Jurkat, Clone E6-1 (cell line): ENCODE measurements at regions not wholly inside any gene's neighbourhood (a gene's known extent, or its start where the extent isn't known, plus 50 kb on each side); places are given as distances from the start of the nearest gene placed in this dataset.

Source experiments
- DNase-seq: peaks from one replicate; pipeline ENCODE4 v3.0.0-alpha.2; 2011; ENCODE audit warnings: low read depth, low spot score
- H3K4me3 ChIP-seq: 2 replicates; pipeline ENCODE4 v1.5.1; 2011; ENCODE audit warnings: mild to moderate bottlenecking, low read length, control low read depth, moderate library complexity

GRCh38 chr6:6512711-6513110, 75.8 kb upstream of the LY86 start:
- H3K4me3 ChIP-seq, result no peak overlapping the region
- DNase-seq, result no peak

- peak; percentile 70 for DNase-seq
- H3K4me3 ChIP-seq, result no peak overlapping the region
These were observed 72.6 kb upstream of the LY86 start for GRCh38 chr6:6515691-6516607.

GRCh38 chr6:6516666-6517458, 71.7 kb upstream of the LY86 start:
- DNase-seq, result no peak
- no peak overlapping the region for H3K4me3 ChIP-seq

GRCh38 chr6:6518631-6519427, 69.7 kb upstream of the LY86 start:
- peak; percentile 37 for DNase-seq
- H3K4me3 ChIP-seq, result no peak overlapping the region

- DNase-seq, result no peak
- H3K4me3 ChIP-seq, result no peak overlapping the region
These were observed 66.5 kb upstream of the LY86 start for GRCh38 chr6:6521961-6522482.

GRCh38 chr6:6522709-6523108, 65.8 kb upstream of the LY86 start:
- no peak for DNase-seq
- H3K4me3 ChIP-seq, result no peak overlapping the region

- no peak overlapping the region for H3K4me3 ChIP-seq
- no peak for DNase-seq
These were observed 63.6 kb upstream of the LY86 start for GRCh38 chr6:6524951-6525350.

- DNase-seq, result no peak
- H3K4me3 ChIP-seq, result no peak overlapping the region
These were observed 62.6 kb upstream of the LY86 start for GRCh38 chr6:6525933-6526332.

GRCh38 chr6:6529275-6529674, 59.2 kb upstream of the LY86 start:
- no peak overlapping the region for H3K4me3 ChIP-seq
- DNase-seq, result no peak

- no peak for DNase-seq
These were observed 55.3 kb upstream of the LY86 start for GRCh38 chr6:6533176-6533575.

GRCh38 chr6:6534399-6534798, 54.1 kb upstream of the LY86 start:
- DNase-seq, result no peak

More at GRCh38 chr6:6533176-6533575, 55.3 kb upstream of the LY86 start:
- no peak overlapping the region for H3K4me3 ChIP-seq

GRCh38 chr6:6537488-6538260, 50.8 kb upstream of the LY86 start:
- no peak for DNase-seq
- no peak overlapping the region for H3K4me3 ChIP-seq

More at GRCh38 chr6:6534399-6534798, 54.1 kb upstream of the LY86 start:
- H3K4me3 ChIP-seq, result no peak overlapping the region

GRCh38 chr6:6538261-6538660, 50.3 kb upstream of the LY86 start:
- H3K4me3 ChIP-seq, result no peak overlapping the region
- no peak for DNase-seq
